ENCODE measurements at regions not wholly inside any gene's neighbourhood (a gene's known extent, or its start where the extent isn't known, plus 50 kb on each side); places are given as distances from the start of the nearest gene placed in this dataset.

- Mint-ChIP-seq H3K36me3 (ENCODE audit: low read depth) (no peaks in the 10 kb centered on the region), H3K4me1 (ENCODE audit: low read depth) (no peaks in the 10 kb centered on the region), H3K27ac (no peak overlapping the region), H3K4me3 (no peak overlapping the region), H3K27me3 (peaks cover 11% of the 10 kb centered on the region), H3K9me3 (no peaks in the 10 kb centered on the region)
Measured at GRCh38 chr10:120112809-120113208, 220.3 kb downstream of the SEC23IP start.

- Mint-ChIP-seq H3K4me1 (ENCODE audit: low read depth) (no peaks in the 10 kb centered on the region), H3K9me3 (peaks cover 3% of the 10 kb centered on the region), H3K4me3 (no peak overlapping the region), H3K27me3 (peaks cover 11% of the 10 kb centered on the region), H3K27ac (no peak overlapping the region), H3K36me3 (ENCODE audit: low read depth) (no peaks in the 10 kb centered on the region)
Measured at GRCh38 chr10:120115959-120116358, 223.4 kb downstream of the SEC23IP start.

DNA sequence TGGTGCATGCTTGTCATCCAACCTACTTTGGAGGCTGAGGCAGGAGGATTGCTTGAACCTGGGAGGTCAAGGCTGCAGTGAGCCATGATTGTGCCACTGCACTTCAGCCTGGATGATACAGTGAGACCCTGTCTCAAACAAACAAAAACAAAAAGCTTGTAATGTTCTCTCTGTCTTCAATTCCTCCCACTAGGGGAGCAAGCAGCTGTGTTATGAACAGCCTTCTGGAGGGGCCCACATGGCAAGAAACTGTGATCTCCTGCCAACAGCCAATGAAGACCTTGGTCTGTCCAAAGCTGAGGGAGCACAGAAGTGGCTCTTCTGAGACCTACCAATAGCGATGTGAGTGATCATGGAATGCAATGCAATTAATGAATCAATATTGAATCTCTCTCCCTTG is 229.2 kb downstream of the SEC23IP start:
- no peaks in the 10 kb centered on the region for H3K4me1 Mint-ChIP-seq (ENCODE audit: low read depth)
- no peak overlapping the region for H3K4me3 Mint-ChIP-seq
- H3K36me3 Mint-ChIP-seq (ENCODE audit: low read depth) = no peaks in the 10 kb centered on the region
- peaks cover 10% of the 10 kb centered on the region for H3K27me3 Mint-ChIP-seq
- H3K9me3 Mint-ChIP-seq = peaks cover 3% of the 10 kb centered on the region
- no peak overlapping the region for H3K27ac Mint-ChIP-seq

- Mint-ChIP-seq H3K27me3 (peaks cover 43% of the 10 kb centered on the region), H3K9me3 (no peaks in the 10 kb centered on the region), H3K4me3 (no peak overlapping the region), H3K4me1 (ENCODE audit: low read depth) (no peaks in the 10 kb centered on the region), H3K27ac (no peak overlapping the region), H3K36me3 (ENCODE audit: low read depth) (no peaks in the 10 kb centered on the region)
Measured at GRCh38 chr10:120131183-120131582, 238.7 kb downstream of the SEC23IP start.

- Mint-ChIP-seq H3K9me3 (no peaks in the 10 kb centered on the region), H3K27me3 (peaks cover 40% of the 10 kb centered on the region), H3K4me1 (ENCODE audit: low read depth) (no peaks in the 10 kb centered on the region), H3K27ac (no peak overlapping the region), H3K36me3 (ENCODE audit: low read depth) (no peaks in the 10 kb centered on the region), H3K4me3 (no peak overlapping the region)
Measured at GRCh38 chr10:120132811-120133210, 240.3 kb downstream of the SEC23IP start.

DNA sequence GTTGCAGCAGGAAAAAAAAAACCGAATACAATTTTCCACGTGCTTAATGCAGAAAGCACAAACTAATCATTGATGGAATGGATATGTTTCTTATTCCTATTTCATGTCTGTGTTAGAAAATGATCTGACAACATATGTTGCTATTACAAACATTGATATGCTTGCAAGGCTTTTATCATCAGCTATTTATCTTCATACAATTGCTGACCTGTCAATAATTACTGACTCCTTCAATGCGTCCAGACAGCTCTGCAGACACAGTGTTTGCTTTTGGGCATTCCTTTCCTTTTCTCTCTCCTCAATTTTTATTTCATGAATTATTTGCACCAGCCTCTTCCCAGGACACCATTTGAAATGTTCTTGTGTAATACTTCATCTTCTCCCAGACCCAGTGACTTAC is 246.2 kb downstream of the SEC23IP start:
- no peak overlapping the region for H3K27ac Mint-ChIP-seq
- peaks cover 20% of the 10 kb centered on the region for H3K27me3 Mint-ChIP-seq
- no peaks in the 10 kb centered on the region for H3K9me3 Mint-ChIP-seq
- no peaks in the 10 kb centered on the region for H3K4me1 Mint-ChIP-seq (ENCODE audit: low read depth)
- H3K4me3 Mint-ChIP-seq = no peak overlapping the region
- H3K36me3 Mint-ChIP-seq (ENCODE audit: low read depth) = no peaks in the 10 kb centered on the region

DNA sequence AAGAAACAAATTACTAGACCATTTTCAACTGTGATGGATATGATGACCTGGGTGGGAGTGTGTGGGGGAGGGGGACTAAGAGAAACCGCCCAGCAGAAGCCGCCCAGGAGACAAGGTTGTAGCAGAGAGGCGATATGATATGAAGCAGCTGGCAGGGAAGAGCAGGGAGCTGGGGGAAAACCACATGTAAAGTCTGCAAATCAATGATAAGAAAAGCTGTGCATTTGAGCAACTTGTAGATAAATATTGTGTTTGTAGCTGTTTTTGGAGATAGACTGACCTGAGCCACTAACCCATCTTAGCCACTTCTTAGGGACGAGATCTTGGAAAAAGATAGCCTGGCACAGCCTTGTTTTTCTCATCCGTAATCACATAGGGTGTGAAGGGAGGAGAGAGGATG is 252.6 kb downstream of the SEC23IP start:
- Mint-ChIP-seq H3K27ac (no peak overlapping the region), H3K27me3 (peaks cover 9% of the 10 kb centered on the region), H3K9me3 (no peaks in the 10 kb centered on the region), H3K36me3 (ENCODE audit: low read depth) (no peaks in the 10 kb centered on the region), H3K4me1 (ENCODE audit: low read depth) (no peaks in the 10 kb centered on the region), H3K4me3 (no peak overlapping the region)

- H3K9me3 Mint-ChIP-seq = peaks cover 4% of the 10 kb centered on the region
- no peaks in the 10 kb centered on the region for H3K36me3 Mint-ChIP-seq (ENCODE audit: low read depth)
- H3K27me3 Mint-ChIP-seq = peaks cover 12% of the 10 kb centered on the region
- no peaks in the 10 kb centered on the region for H3K4me1 Mint-ChIP-seq (ENCODE audit: low read depth)
- H3K4me3 Mint-ChIP-seq = no peak overlapping the region
- no peak overlapping the region for H3K27ac Mint-ChIP-seq
Measured at GRCh38 chr10:120156614-120157274, 264.2 kb downstream of the SEC23IP start.

- peaks cover 5% of the 10 kb centered on the region for H3K27me3 Mint-ChIP-seq
- no peak overlapping the region for H3K4me3 Mint-ChIP-seq
- H3K27ac Mint-ChIP-seq = no peak overlapping the region
- H3K36me3 Mint-ChIP-seq (ENCODE audit: low read depth) = no peaks in the 10 kb centered on the region
- no peaks in the 10 kb centered on the region for H3K4me1 Mint-ChIP-seq (ENCODE audit: low read depth)
- no peaks in the 10 kb centered on the region for H3K9me3 Mint-ChIP-seq
Measured at GRCh38 chr10:120161111-120161510, 268.6 kb downstream of the SEC23IP start.

DNA sequence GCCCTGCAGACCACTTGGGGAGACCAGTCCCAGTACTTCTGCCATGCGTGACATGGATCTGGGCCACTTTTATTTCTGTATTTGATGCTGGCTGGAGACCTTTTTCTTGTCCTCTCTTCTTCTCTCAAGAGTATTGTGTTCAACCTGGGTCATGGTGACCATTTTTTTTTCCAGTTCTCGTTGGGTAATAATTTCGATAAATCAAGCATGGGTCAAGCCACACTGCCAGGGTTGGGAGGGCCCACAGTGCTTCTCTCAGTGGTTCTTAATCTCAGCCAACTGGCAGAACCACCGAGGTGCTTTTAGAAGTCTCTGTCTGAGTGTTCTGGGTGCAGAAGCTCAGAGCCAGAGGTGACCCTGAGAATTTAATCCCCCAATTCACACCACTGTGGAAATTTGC is 269.9 kb downstream of the SEC23IP start:
- H3K36me3 Mint-ChIP-seq (ENCODE audit: low read depth) = no peaks in the 10 kb centered on the region

GRCh38 chr10:120172356-120172755 is 279.8 kb downstream of the SEC23IP start:
- H3K9me3 Mint-ChIP-seq = no peaks in the 10 kb centered on the region
- no peaks in the 10 kb centered on the region for H3K4me1 Mint-ChIP-seq (ENCODE audit: low read depth)
- peaks cover 12% of the 10 kb centered on the region for H3K27me3 Mint-ChIP-seq
- no peaks in the 10 kb centered on the region for H3K36me3 Mint-ChIP-seq (ENCODE audit: low read depth)
- no peak overlapping the region for H3K27ac Mint-ChIP-seq
- H3K4me3 Mint-ChIP-seq = no peak overlapping the region

More for the DNA sequence above, 269.9 kb downstream of the SEC23IP start:
- Mint-ChIP-seq H3K9me3 (no peaks in the 10 kb centered on the region), H3K27ac (no peak overlapping the region), H3K4me3 (no peak overlapping the region), H3K4me1 (ENCODE audit: low read depth) (no peaks in the 10 kb centered on the region), H3K27me3 (peaks cover 5% of the 10 kb centered on the region)

GRCh38 chr10:120174491-120174890 is 282.0 kb downstream of the SEC23IP start:
- Mint-ChIP-seq H3K4me1 (ENCODE audit: low read depth) (no peaks in the 10 kb centered on the region), H3K9me3 (no peaks in the 10 kb centered on the region), H3K4me3 (no peak overlapping the region), H3K27me3 (peaks cover 12% of the 10 kb centered on the region), H3K36me3 (ENCODE audit: low read depth) (no peaks in the 10 kb centered on the region), H3K27ac (no peak overlapping the region)

- no peaks in the 10 kb centered on the region for H3K36me3 Mint-ChIP-seq (ENCODE audit: low read depth)
- H3K4me3 Mint-ChIP-seq = no peak overlapping the region
- H3K4me1 Mint-ChIP-seq (ENCODE audit: low read depth) = no peaks in the 10 kb centered on the region
- H3K27ac Mint-ChIP-seq = no peak overlapping the region
- H3K27me3 Mint-ChIP-seq = peaks cover 3% of the 10 kb centered on the region
- H3K9me3 Mint-ChIP-seq = no peaks in the 10 kb centered on the region
Measured at GRCh38 chr10:120177330-120177729, 279.7 kb upstream of the PLPP4 start.

- H3K27ac Mint-ChIP-seq = no peak overlapping the region
- no peaks in the 10 kb centered on the region for H3K9me3 Mint-ChIP-seq
- H3K36me3 Mint-ChIP-seq (ENCODE audit: low read depth) = no peaks in the 10 kb centered on the region
- no peak overlapping the region for H3K4me3 Mint-ChIP-seq
- H3K4me1 Mint-ChIP-seq (ENCODE audit: low read depth) = no peaks in the 10 kb centered on the region
- no peaks in the 10 kb centered on the region for H3K27me3 Mint-ChIP-seq
Measured at GRCh38 chr10:120180160-120180559, 276.9 kb upstream of the PLPP4 start.

DNA sequence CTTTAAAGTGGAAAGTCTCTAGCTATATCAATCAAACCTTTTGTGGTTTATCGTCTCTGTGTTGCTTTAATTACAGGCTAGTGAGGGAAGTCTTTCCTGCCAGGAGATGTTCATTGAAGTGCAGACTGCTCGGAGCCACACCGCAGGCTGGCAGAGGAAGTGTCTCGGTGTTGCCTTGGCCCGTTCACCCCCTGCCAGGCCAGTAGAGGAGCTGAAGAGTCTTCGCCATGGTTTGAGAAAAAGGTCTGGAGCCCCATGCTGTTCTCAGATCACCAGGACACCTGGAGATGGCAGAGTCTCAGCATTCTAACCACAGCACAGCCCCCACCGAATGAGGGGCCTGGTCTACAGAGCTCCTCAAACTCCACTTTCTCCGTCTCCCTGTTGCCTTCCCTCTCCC is 275.9 kb upstream of the PLPP4 start:
- Mint-ChIP-seq H3K27me3 (no peaks in the 10 kb centered on the region), H3K36me3 (ENCODE audit: low read depth) (no peaks in the 10 kb centered on the region), H3K9me3 (peaks cover 3% of the 10 kb centered on the region)

GRCh38 chr10:120182431-120182830 is 274.6 kb upstream of the PLPP4 start:
- H3K27me3 Mint-ChIP-seq = no peaks in the 10 kb centered on the region
- no peak overlapping the region for H3K4me3 Mint-ChIP-seq
- no peaks in the 10 kb centered on the region for H3K4me1 Mint-ChIP-seq (ENCODE audit: low read depth)
- peaks cover 3% of the 10 kb centered on the region for H3K9me3 Mint-ChIP-seq
- no peaks in the 10 kb centered on the region for H3K36me3 Mint-ChIP-seq (ENCODE audit: low read depth)
- no peak overlapping the region for H3K27ac Mint-ChIP-seq

More for the DNA sequence above, 275.9 kb upstream of the PLPP4 start:
- H3K27ac Mint-ChIP-seq = no peak overlapping the region
- no peak overlapping the region for H3K4me3 Mint-ChIP-seq
- H3K4me1 Mint-ChIP-seq (ENCODE audit: low read depth) = no peaks in the 10 kb centered on the region
